Prostate gland (tissue), 2 donors: ENCODE measurements at regions not wholly inside any gene's neighbourhood (a gene's known extent, or its start where the extent isn't known, plus 50 kb on each side); places are given as distances from the start of the nearest gene placed in this dataset.

Experiments used
- DNase-seq: peaks from one replicate; pipeline ENCODE4 v3.0.0-alpha.2; 2019; ENCODE audit warnings: low spot score
- H3K27ac ChIP-seq, 2 donors: fragments of 200-600 bp; sonication (generic); 2 replicates each; pipeline ENCODE4 v1.5.1; 2017 to 2019
- H3K27me3 ChIP-seq: fragments of 200-600 bp; sonication (generic); replicated peaks from 2 replicates; pipeline ENCODE4 v1.5.1; 2019; ENCODE audit not compliant: insufficient read depth
- H3K36me3 ChIP-seq, 2 donors: fragments of 200-600 bp; sonication (generic); 1 replicate in 1 of 2; 2 replicates in 1 of 2; pipeline versions ENCODE4 v1.5.1 to v1.8.1; 2017 to 2019
- H3K4me1 ChIP-seq: fragments of 200-600 bp; sonication (generic); replicated peaks from 2 replicates; pipeline ENCODE4 v1.5.1; 2019
- H3K4me3 ChIP-seq, 2 donors: fragments of 200-600 bp; sonication (generic); 2 replicates each; pipeline ENCODE4 v1.5.1; 2017 to 2019
- H3K9me3 ChIP-seq: fragments of 200-600 bp; sonication (generic); 2 replicates; pipeline ENCODE4 v1.5.1; 2017
- POLR2A ChIP-seq: fragments of 450-650 bp; IDR thresholded peaks from one replicate; pipeline ENCODE4 v1.6.1; 2016; ENCODE audit warnings: antibody characterized with exemption, mild to moderate bottlenecking
- POLR2AphosphoS5 ChIP-seq: sonication (generic); formaldehyde crosslinking; IDR thresholded peaks from one replicate; pipeline ENCODE4 v1.6.1; 2017; ENCODE audit warnings: antibody characterized with exemption
- WGBS: methylation state at CpG from one replicate; pipeline ENCODE4 v1.1.5; 2018; 5-methylcytosine and 5-hydroxymethylcytosine counted together
- intact Hi-C: fragments of 100-400 bp; cut with DNase I; formaldehyde crosslinking; loops from one replicate; pipeline ENCODE4 v1.14.2; 2022
- TF ChIP-seq, protein P1 (sequence below), 4 experiments: fragments of 200-600 bp in 2 of 4; fragments of 450-650 bp in 2 of 4; sonication (generic) in 2 of 4; IDR thresholded peaks; 1 replicate in 3 of 4; 2 replicates in 1 of 4; pipeline ENCODE4 v1.5.1; 2016 to 2019; ENCODE audit warnings: antibody characterized with exemption in 4 of 4, mild to moderate bottlenecking in 2 of 4, moderate library complexity in 2 of 4

DNA sequence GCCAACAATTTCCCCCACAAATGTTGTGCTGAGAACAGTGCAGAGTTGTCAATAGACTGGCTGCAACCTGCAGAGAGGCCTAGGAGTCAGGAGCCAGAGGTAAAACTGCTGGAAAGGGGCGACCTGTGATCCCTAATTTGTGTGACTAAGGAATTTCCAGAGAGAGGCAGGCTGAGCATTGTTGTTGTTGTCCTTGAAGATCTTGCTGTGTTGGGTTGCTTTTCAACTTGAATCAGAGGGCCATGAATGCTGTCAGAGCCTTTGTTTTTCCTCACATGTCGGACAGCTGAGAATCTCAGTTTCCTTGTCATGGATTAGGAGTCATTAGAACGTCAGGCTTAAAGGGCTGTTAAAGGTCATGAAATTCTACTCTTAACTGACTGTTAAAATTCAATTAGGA is 134.6 kb upstream of the ASTN2 start:
- WGBS = 73% methylated on average over 3 of the region's 3 CpGs
- H3K27me3 ChIP-seq = no peaks in the 10 kb centered on the region
- no peaks in the 10 kb centered on the region for H3K36me3 ChIP-seq
- no peak for DNase-seq
- TF ChIP-seq POLR2AphosphoS5 (no peak), POLR2A (no peak)
- TF ChIP-seq, protein P1, sequence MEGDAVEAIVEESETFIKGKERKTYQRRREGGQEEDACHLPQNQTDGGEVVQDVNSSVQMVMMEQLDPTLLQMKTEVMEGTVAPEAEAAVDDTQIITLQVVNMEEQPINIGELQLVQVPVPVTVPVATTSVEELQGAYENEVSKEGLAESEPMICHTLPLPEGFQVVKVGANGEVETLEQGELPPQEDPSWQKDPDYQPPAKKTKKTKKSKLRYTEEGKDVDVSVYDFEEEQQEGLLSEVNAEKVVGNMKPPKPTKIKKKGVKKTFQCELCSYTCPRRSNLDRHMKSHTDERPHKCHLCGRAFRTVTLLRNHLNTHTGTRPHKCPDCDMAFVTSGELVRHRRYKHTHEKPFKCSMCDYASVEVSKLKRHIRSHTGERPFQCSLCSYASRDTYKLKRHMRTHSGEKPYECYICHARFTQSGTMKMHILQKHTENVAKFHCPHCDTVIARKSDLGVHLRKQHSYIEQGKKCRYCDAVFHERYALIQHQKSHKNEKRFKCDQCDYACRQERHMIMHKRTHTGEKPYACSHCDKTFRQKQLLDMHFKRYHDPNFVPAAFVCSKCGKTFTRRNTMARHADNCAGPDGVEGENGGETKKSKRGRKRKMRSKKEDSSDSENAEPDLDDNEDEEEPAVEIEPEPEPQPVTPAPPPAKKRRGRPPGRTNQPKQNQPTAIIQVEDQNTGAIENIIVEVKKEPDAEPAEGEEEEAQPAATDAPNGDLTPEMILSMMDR (IDR thresholded peaks at IDR 0.05) = no peak
- no peaks in the 10 kb centered on the region for H3K9me3 ChIP-seq
- H3K4me1 ChIP-seq = no peaks in the 10 kb centered on the region
- H3K27ac ChIP-seq = no peak overlapping the region
- intact Hi-C loops = no loop called here
- no peak overlapping the region for H3K4me3 ChIP-seq

DNA sequence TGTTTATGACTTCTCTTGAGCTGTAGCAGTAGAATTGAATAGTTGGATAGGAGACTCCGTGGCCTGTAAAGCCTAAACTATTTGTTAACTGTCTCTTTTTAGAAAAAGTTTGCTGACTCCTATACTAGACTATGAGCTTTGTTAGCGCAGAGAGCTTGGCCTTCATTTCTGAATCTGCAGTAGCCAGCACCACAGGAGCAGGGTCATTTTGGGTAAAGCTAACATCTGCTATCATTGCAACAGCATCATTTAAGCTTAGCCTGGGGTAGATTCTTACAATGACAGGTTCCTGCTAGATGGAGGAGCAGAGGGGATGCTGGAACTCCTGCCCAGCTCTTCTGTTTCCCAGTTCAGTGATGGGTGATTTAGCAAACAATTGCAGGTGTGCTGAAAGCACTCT is 133.7 kb upstream of the ASTN2 start:
- DNase-seq = no peak
- H3K4me1 ChIP-seq = no peaks in the 10 kb centered on the region
- H3K36me3 ChIP-seq = no peaks in the 10 kb centered on the region
- no peak overlapping the region for H3K4me3 ChIP-seq
- TF ChIP-seq POLR2A (no peak), POLR2AphosphoS5 (no peak)
- TF ChIP-seq, protein P1 (IDR thresholded peaks at IDR 0.05) = no peak
- no peaks in the 10 kb centered on the region for H3K27me3 ChIP-seq
- no peaks in the 10 kb centered on the region for H3K9me3 ChIP-seq
- WGBS = 83% methylated on average over 2 of the region's 2 CpGs
- intact Hi-C loops = no loop called here
- no peak overlapping the region for H3K27ac ChIP-seq

DNA sequence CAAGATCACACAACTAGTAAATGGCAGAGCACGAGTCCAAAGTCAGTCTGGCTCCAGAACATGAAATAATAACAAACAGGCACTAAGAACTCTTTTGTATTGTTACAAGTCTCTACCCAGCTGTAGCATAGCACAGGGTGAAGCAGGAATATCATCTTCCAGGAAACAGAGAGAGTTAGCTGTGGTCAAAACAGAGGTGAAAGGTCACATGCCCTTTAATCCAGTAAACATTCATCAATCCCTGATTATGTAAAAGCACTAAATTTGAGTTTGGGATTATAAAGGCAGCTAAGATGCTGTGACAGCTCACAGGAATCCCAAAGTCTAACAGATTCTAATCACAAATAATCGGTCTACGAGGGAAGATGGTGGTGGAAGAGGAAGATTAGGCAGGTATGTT is 133.0 kb upstream of the ASTN2 start:
- Histone ChIP-seq H3K36me3 (no peaks in the 10 kb centered on the region), H3K9me3 (no peaks in the 10 kb centered on the region), H3K4me3 (no peak overlapping the region), H3K27me3 (no peaks in the 10 kb centered on the region), H3K4me1 (no peaks in the 10 kb centered on the region), H3K27ac (no peak overlapping the region)
- intact Hi-C loops = no loop called here
- no peak for TF ChIP-seq POLR2A
- TF ChIP-seq, protein P1 (IDR thresholded peaks at IDR 0.05) = no peak
- TF ChIP-seq POLR2AphosphoS5 = no peak
- no peak for DNase-seq
- WGBS = 73% methylated on average over 3 of the region's 3 CpGs

DNA sequence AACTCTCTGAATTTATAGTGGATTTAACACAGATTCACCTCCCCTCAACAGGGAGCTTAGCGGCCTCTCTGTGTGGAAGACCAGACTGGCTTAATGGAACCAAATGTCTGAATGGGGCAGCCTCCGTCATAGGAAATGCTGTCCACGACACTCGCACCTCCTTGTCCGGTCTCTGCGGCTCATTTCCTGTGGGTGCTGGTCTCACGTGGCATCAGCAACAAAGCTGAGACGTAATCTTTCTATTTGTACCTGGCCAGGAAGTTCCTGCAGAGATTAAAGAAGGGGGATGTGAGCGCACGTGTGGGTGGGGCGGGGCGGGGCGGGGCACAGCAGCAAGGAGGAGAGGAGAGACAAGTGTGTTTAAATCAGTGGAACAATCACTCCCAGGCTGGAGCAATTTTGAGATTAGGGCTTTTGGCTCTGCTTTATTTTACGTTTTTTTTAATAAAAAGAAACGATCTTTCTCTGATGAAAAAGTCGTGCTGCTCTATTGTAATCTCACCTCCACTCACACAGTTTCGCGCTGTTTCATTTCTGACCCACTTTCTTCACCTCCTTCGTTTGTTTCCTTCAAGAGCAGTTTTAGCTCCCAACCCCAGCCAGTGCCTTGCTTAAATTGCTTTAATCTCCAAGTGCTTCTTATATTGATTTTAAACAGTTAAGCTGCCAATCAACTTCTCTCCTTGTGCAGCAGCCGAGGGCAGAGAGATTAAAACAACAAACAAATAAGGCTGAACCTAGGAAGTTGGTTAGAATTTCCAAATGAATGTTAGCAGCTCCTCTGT is 132.2 kb upstream of the ASTN2 start:
- intact Hi-C loops = no loop called here
- no peaks in the 10 kb centered on the region for H3K9me3 ChIP-seq
- no peaks in the 10 kb centered on the region for H3K4me1 ChIP-seq
- no peak overlapping the region for H3K27ac ChIP-seq
- no peaks in the 10 kb centered on the region for H3K36me3 ChIP-seq
- 15% methylated on average over 20 of the region's 20 CpGs for WGBS
- H3K27me3 ChIP-seq = no peaks in the 10 kb centered on the region
- peak overlapping the region; percentile 1 to 20 for H3K4me3 ChIP-seq
- TF ChIP-seq, protein P1 (IDR thresholded peaks at IDR 0.05) = no peak
- no peak for TF ChIP-seq POLR2A
- DNase-seq = peak; percentile 17

DNA sequence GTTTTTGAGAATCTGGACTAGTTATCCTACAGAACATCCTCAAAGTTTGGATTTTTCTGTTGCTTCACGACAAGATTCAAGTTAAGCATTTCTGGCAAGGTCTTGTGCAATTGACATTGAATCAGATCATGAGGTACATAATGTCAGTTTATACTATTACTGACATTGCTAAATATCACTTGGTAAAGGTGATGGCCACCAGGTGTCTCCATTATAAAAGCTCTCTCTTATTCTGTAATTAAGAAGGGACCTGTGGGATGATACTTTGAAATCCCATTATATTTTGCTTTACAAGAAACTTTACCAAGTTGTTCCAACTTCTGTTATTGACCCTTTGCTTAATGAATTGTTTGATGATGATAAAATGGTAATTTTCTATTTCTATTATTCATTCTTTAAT is 131.0 kb upstream of the ASTN2 start:
- intact Hi-C loops = no loop called here
- TF ChIP-seq POLR2A = no peak
- TF ChIP-seq, protein P1 (IDR thresholded peaks at IDR 0.05) = no peak
- no peak overlapping the region for H3K27ac ChIP-seq

More for the DNA sequence above, 131.0 kb upstream of the ASTN2 start:
- no peaks in the 10 kb centered on the region for H3K9me3 ChIP-seq
- no peaks in the 10 kb centered on the region for H3K4me1 ChIP-seq
- no peak for DNase-seq
- WGBS = 63% methylated on average over 1 of the region's 1 CpG
- H3K4me3 ChIP-seq = no peak overlapping the region
- no peaks in the 10 kb centered on the region for H3K27me3 ChIP-seq
- no peaks in the 10 kb centered on the region for H3K36me3 ChIP-seq
